OCI-LY3 (cell line): ENCODE measurements at regions not wholly inside any gene's neighbourhood (a gene's known extent, or its start where the extent isn't known, plus 50 kb on each side); places are given as distances from the start of the nearest gene placed in this dataset.

ENCODE experiments used
- EZH2phosphoT487 ChIP-seq: fragments of 200-600 bp; shearing (Covaris generic); IDR thresholded peaks from 2 replicates; pipeline ENCODE4 v1.6.1; 2018; ENCODE audit warnings: antibody characterized with exemption, mixed run types, low read depth
- TF ChIP-seq, protein P1 (sequence below): fragments of 200-600, 300-600 bp; sonication (generic); IDR thresholded peaks from 2 replicates; pipeline ENCODE4 v1.5.1; 2014; ENCODE audit warnings: antibody characterized with exemption, low read length, low read depth

DNA sequence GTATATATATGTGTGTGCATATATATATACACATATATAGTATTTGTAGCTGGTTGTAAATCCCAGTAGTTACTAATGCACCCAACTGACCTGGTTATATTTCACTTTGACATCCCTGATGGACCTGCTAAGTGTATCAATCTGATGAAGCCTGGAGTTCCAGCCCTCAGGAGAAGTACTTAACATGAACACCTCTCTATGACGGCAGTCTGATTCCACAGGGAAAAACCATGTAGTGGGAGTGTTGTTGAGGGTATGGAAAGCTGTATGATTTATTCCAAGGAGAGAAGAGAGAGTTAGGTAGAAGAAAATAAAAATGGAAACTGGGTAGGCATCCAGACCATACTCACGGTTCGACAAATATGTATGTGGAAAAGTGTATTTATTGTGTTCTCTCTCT is 531.2 kb upstream of the SEMA6D start:
- TF ChIP-seq, protein P1, sequence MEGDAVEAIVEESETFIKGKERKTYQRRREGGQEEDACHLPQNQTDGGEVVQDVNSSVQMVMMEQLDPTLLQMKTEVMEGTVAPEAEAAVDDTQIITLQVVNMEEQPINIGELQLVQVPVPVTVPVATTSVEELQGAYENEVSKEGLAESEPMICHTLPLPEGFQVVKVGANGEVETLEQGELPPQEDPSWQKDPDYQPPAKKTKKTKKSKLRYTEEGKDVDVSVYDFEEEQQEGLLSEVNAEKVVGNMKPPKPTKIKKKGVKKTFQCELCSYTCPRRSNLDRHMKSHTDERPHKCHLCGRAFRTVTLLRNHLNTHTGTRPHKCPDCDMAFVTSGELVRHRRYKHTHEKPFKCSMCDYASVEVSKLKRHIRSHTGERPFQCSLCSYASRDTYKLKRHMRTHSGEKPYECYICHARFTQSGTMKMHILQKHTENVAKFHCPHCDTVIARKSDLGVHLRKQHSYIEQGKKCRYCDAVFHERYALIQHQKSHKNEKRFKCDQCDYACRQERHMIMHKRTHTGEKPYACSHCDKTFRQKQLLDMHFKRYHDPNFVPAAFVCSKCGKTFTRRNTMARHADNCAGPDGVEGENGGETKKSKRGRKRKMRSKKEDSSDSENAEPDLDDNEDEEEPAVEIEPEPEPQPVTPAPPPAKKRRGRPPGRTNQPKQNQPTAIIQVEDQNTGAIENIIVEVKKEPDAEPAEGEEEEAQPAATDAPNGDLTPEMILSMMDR, result no peak
- no peak for TF ChIP-seq EZH2phosphoT487
